Lower lobe of right lung (tissue), 2 donors: ENCODE measurements at regions not wholly inside any gene's neighbourhood (a gene's known extent, or its start where the extent isn't known, plus 50 kb on each side); places are given as distances from the start of the nearest gene placed in this dataset.

ENCODE experiments used
- ATAC-seq, 2 donors: fragments of 200-7000 bp; cut with Tn5 transposase; one replicate each; pipeline ENCODE4 v1.9.1; 2020 to 2022; ENCODE audit warnings: mild to moderate bottlenecking in 2 of 2, moderate library complexity in 2 of 2
- DNase-seq: peaks from one replicate; pipeline ENCODE4 v3.0.0-alpha.2; 2020
- H3K27ac ChIP-seq: fragments of 200-600 bp; one replicate; pipeline ENCODE4 v1.8.0; 2022
- H3K27me3 ChIP-seq: fragments of 200-600 bp; one replicate; pipeline ENCODE4 v1.8.0; 2022; ENCODE audit warnings: low read depth
- H3K36me3 ChIP-seq: fragments of 200-600 bp; one replicate; pipeline ENCODE4 v1.8.0; 2022; ENCODE audit warnings: mild to moderate bottlenecking
- H3K4me1 ChIP-seq: fragments of 200-600 bp; one replicate; pipeline ENCODE4 v1.8.0; 2022
- H3K4me3 ChIP-seq: fragments of 200-600 bp; one replicate; pipeline ENCODE4 v1.8.0; 2022; ENCODE audit warnings: mild to moderate bottlenecking
- H3K9me3 ChIP-seq: fragments of 200-600 bp; one replicate; pipeline ENCODE4 v1.8.0; 2022
- CTCF ChIP-seq: fragments of 200-600 bp; IDR thresholded peaks from one replicate; pipeline ENCODE4 v1.8.0; 2022; ENCODE audit warnings: antibody characterized with exemption, mild to moderate bottlenecking
- intact Hi-C: fragments of 100-400 bp; cut with DNase I; formaldehyde crosslinking; loops from one replicate; pipeline ENCODE4 v1.11.0; 2022
- donor health status: DM: no; HTN: yes; CAD: no; lungs with severe emphysema.

- no peak overlapping the region for H3K27ac ChIP-seq
- intact Hi-C loops = no loop called here
- no peak for TF ChIP-seq CTCF
Observed at GRCh38 chr13:54185101-54185500, 1156.5 kb downstream of the OLFM4 start.

GRCh38 chr13:54185785-54186184 lies 1157.2 kb downstream of the OLFM4 start:
- no peaks in the 10 kb centered on the region for H3K36me3 ChIP-seq
- intact Hi-C loops = no loop called here
- H3K4me3 ChIP-seq = no peak overlapping the region
- no peaks in the 10 kb centered on the region for H3K4me1 ChIP-seq
- H3K9me3 ChIP-seq = no peaks in the 10 kb centered on the region
- no peaks in the 10 kb centered on the region for H3K27me3 ChIP-seq
- DNase-seq = no peak
- TF ChIP-seq CTCF = no peak
- H3K27ac ChIP-seq = no peak overlapping the region
- ATAC-seq = no peak

More at GRCh38 chr13:54185101-54185500, 1156.5 kb downstream of the OLFM4 start:
- no peaks in the 10 kb centered on the region for H3K9me3 ChIP-seq
- no peaks in the 10 kb centered on the region for H3K4me1 ChIP-seq
- ATAC-seq = no peak
- DNase-seq = no peak
- H3K27me3 ChIP-seq = no peaks in the 10 kb centered on the region
- H3K4me3 ChIP-seq = no peak overlapping the region
- H3K36me3 ChIP-seq = no peaks in the 10 kb centered on the region

- no peak for TF ChIP-seq CTCF
- Histone ChIP-seq H3K27me3 (no peaks in the 10 kb centered on the region), H3K36me3 (no peaks in the 10 kb centered on the region), H3K4me3 (no peak overlapping the region), H3K27ac (no peak overlapping the region), H3K9me3 (no peaks in the 10 kb centered on the region), H3K4me1 (no peaks in the 10 kb centered on the region)
- intact Hi-C loops = no loop called here
- no peak for ATAC-seq
- DNase-seq = no peak
Observed at GRCh38 chr13:54187461-54187860, 1158.8 kb downstream of the OLFM4 start.

GRCh38 chr13:54194233-54195024 lies 1165.8 kb downstream of the OLFM4 start:
- H3K9me3 ChIP-seq = no peaks in the 10 kb centered on the region
- no peak overlapping the region for H3K4me3 ChIP-seq
- no peaks in the 10 kb centered on the region for H3K27me3 ChIP-seq
- ATAC-seq (no peak), DNase-seq (no peak)
- TF ChIP-seq CTCF = no peak
- H3K27ac ChIP-seq = no peak overlapping the region
- intact Hi-C loops = no loop called here
- H3K36me3 ChIP-seq = no peaks in the 10 kb centered on the region
- H3K4me1 ChIP-seq = no peaks in the 10 kb centered on the region

- no peaks in the 10 kb centered on the region for H3K4me1 ChIP-seq
- H3K27ac ChIP-seq = no peak overlapping the region
- no peak for DNase-seq
- H3K27me3 ChIP-seq = no peaks in the 10 kb centered on the region
- no peak for ATAC-seq
- H3K36me3 ChIP-seq = no peaks in the 10 kb centered on the region
- no peaks in the 10 kb centered on the region for H3K9me3 ChIP-seq
- no peak for TF ChIP-seq CTCF
- intact Hi-C loops = no loop called here
- no peak overlapping the region for H3K4me3 ChIP-seq
Observed at GRCh38 chr13:54196684-54197083, 1168.1 kb downstream of the OLFM4 start.
